ENCODE measurements at regions not wholly inside any gene's neighbourhood (a gene's known extent, or its start where the extent isn't known, plus 50 kb on each side); places are given as distances from the start of the nearest gene placed in this dataset.

- no peak overlapping the region for H2AFZ ChIP-seq (ENCODE audit: low read length)
- POLR2A ChIA-PET (ENCODE audit: unreplicated experiment), result no interaction called here
- intact Hi-C loops (cut with micrococcal nuclease), result no loop called here
These were observed 353.6 kb upstream of the FAT3 start for GRCh38 chr11:91871048-91871447.

GRCh38 chr11:91869686-91870085, 354.9 kb upstream of the FAT3 start:
- Histone ChIP-seq H3K79me2 (ENCODE audit: low read length) (no peaks in the 10 kb centered on the region), H2AFZ (ENCODE audit: low read length) (no peak overlapping the region), H3K4me2 (ENCODE audit: low read length) (no peak overlapping the region), H3K4me3 (ENCODE audit: low read length) (no peak overlapping the region), H3K27ac (ENCODE audit: low read length) (no peak overlapping the region), H3K9me2 (replicated peaks; ENCODE audit: low read length) (no peaks in the 10 kb centered on the region), H3K27me3 (ENCODE audit: low read length) (no peaks in the 10 kb centered on the region), H3K36me3 (ENCODE audit: low read depth, low read length) (no peaks in the 10 kb centered on the region), H3K4me1 (ENCODE audit: insufficient read depth, low read length) (peaks cover 24% of the 10 kb centered on the region), H3K9ac (ENCODE audit: low read length) (no peak overlapping the region), H4K20me1 (ENCODE audit: low read length) (no peaks in the 10 kb centered on the region), H3F3A (ENCODE audit: low read length, unreplicated experiment) (no peaks in the 10 kb centered on the region), H3K9me3 (ENCODE audit: low read length) (no peaks in the 10 kb centered on the region)
- ChIA-PET CTCF (no interaction called here), POLR2A (ENCODE audit: unreplicated experiment) (no interaction called here)
- no peak for TF ChIP-seq CTCF (conservative IDR thresholded peaks at IDR 0.05; ENCODE audit: low read depth, low read length)
- no peak for TF ChIP-seq EZH2phosphoT487 (IDR thresholded peaks at IDR 0.05; ENCODE audit: borderline replicate concordance, low read length)
- no peak for TF ChIP-seq EZH2 (IDR thresholded peaks at IDR 0.05; ENCODE audit: low read length, unreplicated experiment)
- no peak for ATAC-seq
- BruUV-seq (replicated peaks), result no TSS peak
- DNase-seq, result no peak
- intact Hi-C loops (cut with micrococcal nuclease), result no loop called here

More at GRCh38 chr11:91871048-91871447, 353.6 kb upstream of the FAT3 start:
- H3K9me2 ChIP-seq (replicated peaks; ENCODE audit: low read length), result no peaks in the 10 kb centered on the region
- no peaks in the 10 kb centered on the region for H3K79me2 ChIP-seq (ENCODE audit: low read length)
- H3K4me3 ChIP-seq (ENCODE audit: low read length), result no peak overlapping the region
- no TSS peak for BruUV-seq (replicated peaks)
- no peaks in the 10 kb centered on the region for H4K20me1 ChIP-seq (ENCODE audit: low read length)
- no peaks in the 10 kb centered on the region for H3K36me3 ChIP-seq (ENCODE audit: low read depth, low read length)
- H3K4me1 ChIP-seq (ENCODE audit: insufficient read depth, low read length), result peaks cover 24% of the 10 kb centered on the region
- ATAC-seq, result no peak
- H3K9me3 ChIP-seq (ENCODE audit: low read length), result no peaks in the 10 kb centered on the region
- DNase-seq, result no peak
- H3K9ac ChIP-seq (ENCODE audit: low read length), result no peak overlapping the region
- H3K27me3 ChIP-seq (ENCODE audit: low read length), result no peaks in the 10 kb centered on the region
- TF ChIP-seq EZH2phosphoT487 (IDR thresholded peaks at IDR 0.05; ENCODE audit: borderline replicate concordance, low read length), result no peak
- TF ChIP-seq CTCF (conservative IDR thresholded peaks at IDR 0.05; ENCODE audit: low read depth, low read length), result no peak
- TF ChIP-seq EZH2 (IDR thresholded peaks at IDR 0.05; ENCODE audit: low read length, unreplicated experiment), result no peak
- CTCF ChIA-PET, result no interaction called here
- peak overlapping the region; percentile 44 for H3K27ac ChIP-seq (ENCODE audit: low read length)
- H3K4me2 ChIP-seq (ENCODE audit: low read length), result no peak overlapping the region
- no peaks in the 10 kb centered on the region for H3F3A ChIP-seq (ENCODE audit: low read length, unreplicated experiment)

GRCh38 chr11:91866642-91867041, 358.0 kb upstream of the FAT3 start:
- H3K36me3 ChIP-seq (ENCODE audit: low read depth, low read length), result no peaks in the 10 kb centered on the region
- no peak overlapping the region for H2AFZ ChIP-seq (ENCODE audit: low read length)
- CTCF ChIA-PET, result no interaction called here
- H3K27me3 ChIP-seq (ENCODE audit: low read length), result no peaks in the 10 kb centered on the region
- TF ChIP-seq EZH2 (IDR thresholded peaks at IDR 0.05; ENCODE audit: low read length, unreplicated experiment), result no peak
- no peaks in the 10 kb centered on the region for H3K79me2 ChIP-seq (ENCODE audit: low read length)
- no peak overlapping the region for H3K27ac ChIP-seq (ENCODE audit: low read length)
- H4K20me1 ChIP-seq (ENCODE audit: low read length), result no peaks in the 10 kb centered on the region
- ATAC-seq, result no peak
- no peak overlapping the region for H3K9ac ChIP-seq (ENCODE audit: low read length)
- no peaks in the 10 kb centered on the region for H3K9me2 ChIP-seq (replicated peaks; ENCODE audit: low read length)
- intact Hi-C loops (cut with micrococcal nuclease), result no loop called here
- POLR2A ChIA-PET (ENCODE audit: unreplicated experiment), result no interaction called here
- peaks cover 18% of the 10 kb centered on the region for H3K4me1 ChIP-seq (ENCODE audit: insufficient read depth, low read length)
- H3K4me2 ChIP-seq (ENCODE audit: low read length), result no peak overlapping the region
- H3K4me3 ChIP-seq (ENCODE audit: low read length), result no peak overlapping the region
- no peaks in the 10 kb centered on the region for H3F3A ChIP-seq (ENCODE audit: low read length, unreplicated experiment)
- BruUV-seq (replicated peaks), result no TSS peak
- no peaks in the 10 kb centered on the region for H3K9me3 ChIP-seq (ENCODE audit: low read length)
- no peak for DNase-seq
